HEK293T (cell line): ENCODE measurements at regions not wholly inside any gene's neighbourhood (a gene's known extent, or its start where the extent isn't known, plus 50 kb on each side); places are given as distances from the start of the nearest gene placed in this dataset.

ENCODE experiments used
- CTCF ChIA-PET: fragments of 350-600 bp; formaldehyde crosslinking; extraction: SDS; loops from one replicate; lab custom pipeline; 2021; ENCODE audit warnings: antibody characterized with exemption, inconsistent platforms; lab: Yijun Ruan, JAX
- POLR2A ChIA-PET: fragments of 350-600 bp; formaldehyde crosslinking; extraction: SDS; loops from one replicate; lab custom pipeline; 2020; ENCODE audit warnings: antibody characterized with exemption, inconsistent platforms; lab: Yijun Ruan, JAX
- DNase-seq: peaks from one replicate; pipeline ENCODE4 v3.0.0; 2012; ENCODE audit warnings: mixed read lengths; ENCODE audit errors: extremely low spot score
- ARNT ChIP-seq: fragments of 450-650 bp; IDR thresholded peaks from 2 replicates; pipeline ENCODE4 v1.6.1; 2017; ENCODE audit warnings: mild to moderate bottlenecking
- BHLHE40 ChIP-seq: fragments of 450-650 bp; IDR thresholded peaks from 2 replicates; pipeline ENCODE4 v1.6.1; 2016; ENCODE audit warnings: mild to moderate bottlenecking, moderate library complexity, borderline replicate concordance
- CTBP1 ChIP-seq: fragments of 450-650 bp; IDR thresholded peaks from 2 replicates; pipeline ENCODE4 v1.6.1; 2016; ENCODE audit warnings: borderline replicate concordance
- ELF4 ChIP-seq: fragments of 450-650 bp; IDR thresholded peaks from 2 replicates; pipeline ENCODE4 v1.6.1; 2017; ENCODE audit warnings: antibody characterized with exemption
- FOXA1 ChIP-seq: fragments of 450-650 bp; IDR thresholded peaks from 2 replicates; pipeline ENCODE4 v1.6.1; 2016; ENCODE audit warnings: mild to moderate bottlenecking
- FOXK2 ChIP-seq: fragments of 450-650 bp; IDR thresholded peaks from 2 replicates; pipeline ENCODE4 v1.6.1; 2016; ENCODE audit warnings: mild to moderate bottlenecking
- FOXM1 ChIP-seq: fragments of 450-650 bp; IDR thresholded peaks from 2 replicates; pipeline ENCODE4 v1.6.1; 2017; ENCODE audit warnings: mild to moderate bottlenecking, borderline replicate concordance
- HDGF ChIP-seq: fragments of 450-650 bp; IDR thresholded peaks from 2 replicates; pipeline ENCODE4 v1.6.1; 2017; ENCODE audit warnings: antibody characterized with exemption, borderline replicate concordance
- L3MBTL2 ChIP-seq: fragments of 450-650 bp; conservative IDR thresholded peaks from 2 replicates; pipeline ENCODE4 v1.6.1; 2016; ENCODE audit warnings: mild to moderate bottlenecking
- LEF1 ChIP-seq: fragments of 450-650 bp; IDR thresholded peaks from 2 replicates; pipeline ENCODE4 v1.6.1; 2017; ENCODE audit warnings: mild to moderate bottlenecking, borderline replicate concordance
- NFRKB ChIP-seq: fragments of 450-650 bp; IDR thresholded peaks from 2 replicates; pipeline ENCODE4 v1.6.1; 2016; ENCODE audit warnings: mild to moderate bottlenecking, moderate library complexity
- SP1 ChIP-seq: fragments of 450-650 bp; IDR thresholded peaks from 2 replicates; pipeline ENCODE4 v1.6.1; 2017
- SUZ12 ChIP-seq: fragments of 450-650 bp; IDR thresholded peaks from 2 replicates; pipeline ENCODE4 v1.6.1; 2016; ENCODE audit warnings: mild to moderate bottlenecking
- TARDBP ChIP-seq: fragments of 450-650 bp; IDR thresholded peaks from 2 replicates; pipeline ENCODE4 v1.6.1; 2016
- ZNF384 ChIP-seq: fragments of 450-650 bp; IDR thresholded peaks from 2 replicates; pipeline ENCODE4 v1.6.1; 2016
- TF ChIP-seq, protein P1 (sequence below): fragments of 450-650 bp; IDR thresholded peaks from 2 replicates; pipeline ENCODE4 v1.6.1; 2016

DNA sequence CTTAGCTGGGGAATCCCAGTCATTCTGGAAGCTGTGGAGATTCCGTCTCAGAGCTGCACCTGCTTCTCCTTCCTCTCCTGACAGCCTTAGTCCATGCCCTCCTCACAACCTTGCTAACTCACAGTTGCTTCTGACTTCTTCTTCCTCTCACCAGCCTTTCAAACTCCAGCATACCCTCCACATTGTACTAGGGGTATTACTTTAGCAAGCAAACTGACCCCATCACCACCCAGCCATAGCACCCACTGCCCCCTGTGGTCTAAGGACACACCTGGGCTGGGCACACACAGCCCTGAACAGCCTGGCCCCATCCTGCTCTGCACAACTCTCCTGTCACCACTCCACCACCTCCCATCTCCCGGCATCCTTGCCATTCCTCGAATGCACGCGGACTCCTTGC lies 208.2 kb downstream of the FBXO15 start:
- ChIA-PET POLR2A (no interaction called here), CTCF (no interaction called here)
- TF ChIP-seq, protein P1, sequence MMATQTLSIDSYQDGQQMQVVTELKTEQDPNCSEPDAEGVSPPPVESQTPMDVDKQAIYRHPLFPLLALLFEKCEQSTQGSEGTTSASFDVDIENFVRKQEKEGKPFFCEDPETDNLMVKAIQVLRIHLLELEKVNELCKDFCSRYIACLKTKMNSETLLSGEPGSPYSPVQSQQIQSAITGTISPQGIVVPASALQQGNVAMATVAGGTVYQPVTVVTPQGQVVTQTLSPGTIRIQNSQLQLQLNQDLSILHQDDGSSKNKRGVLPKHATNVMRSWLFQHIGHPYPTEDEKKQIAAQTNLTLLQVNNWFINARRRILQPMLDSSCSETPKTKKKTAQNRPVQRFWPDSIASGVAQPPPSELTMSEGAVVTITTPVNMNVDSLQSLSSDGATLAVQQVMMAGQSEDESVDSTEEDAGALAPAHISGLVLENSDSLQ = no peak
- TF ChIP-seq ZNF384 = no peak
- no peak for TF ChIP-seq SP1
- no peak for TF ChIP-seq BHLHE40
- no peak for TF ChIP-seq NFRKB
- no peak for TF ChIP-seq FOXM1
- TF ChIP-seq ELF4 = no peak
- no peak for TF ChIP-seq SUZ12
- TF ChIP-seq L3MBTL2 = no peak
- DNase-seq = no peak

- DNase-seq = no peak
- POLR2A ChIA-PET = no interaction called here
- CTCF ChIA-PET = no interaction called here
- TF ChIP-seq FOXM1 = no peak
- TF ChIP-seq BHLHE40 = no peak
- TF ChIP-seq, protein P1 = no peak
- TF ChIP-seq NFRKB = no peak
- TF ChIP-seq ARNT = no peak
- no peak for TF ChIP-seq ZNF384
- no peak for TF ChIP-seq SUZ12
- no peak for TF ChIP-seq FOXK2
These were observed 213.9 kb downstream of the FBXO15 start for GRCh38 chr18:73933685-73934084.

DNA sequence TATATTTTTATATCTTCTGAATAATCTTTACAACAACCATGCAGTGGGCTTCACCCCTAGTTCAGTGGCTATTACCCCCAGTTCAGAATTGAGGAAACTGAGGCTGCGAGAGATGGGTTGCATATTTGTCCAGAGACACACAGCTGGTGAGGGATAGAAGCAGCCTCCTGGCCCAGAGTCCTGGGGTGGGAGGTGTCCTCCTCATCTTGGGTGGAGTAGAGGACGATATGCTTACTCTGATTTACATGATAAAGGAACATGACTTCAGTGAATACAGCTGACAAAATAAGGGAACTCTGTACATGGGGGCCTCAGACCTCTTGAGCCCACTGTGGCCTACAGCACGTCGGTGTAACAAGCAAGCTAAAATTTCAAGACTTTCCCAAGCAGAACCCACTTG lies 214.7 kb downstream of the FBXO15 start:
- CTCF ChIA-PET = no interaction called here
- no peak for DNase-seq
- POLR2A ChIA-PET = no interaction called here
- TF ChIP-seq TARDBP = no peak
- no peak for TF ChIP-seq CTBP1
- TF ChIP-seq SUZ12 = no peak
- no peak for TF ChIP-seq NFRKB
- TF ChIP-seq, protein P1 = no peak
- TF ChIP-seq L3MBTL2 = no peak
- TF ChIP-seq SP1 = no peak
- no peak for TF ChIP-seq FOXA1
- no peak for TF ChIP-seq FOXK2
- TF ChIP-seq BHLHE40 = no peak
- TF ChIP-seq LEF1 = no peak
- no peak for TF ChIP-seq ARNT
- TF ChIP-seq ZNF384 = no peak
- TF ChIP-seq ELF4 = no peak
- no peak for TF ChIP-seq HDGF
- no peak for TF ChIP-seq FOXM1

GRCh38 chr18:73927496-73927895 lies 220.1 kb downstream of the FBXO15 start:
- POLR2A ChIA-PET = no interaction called here
- TF ChIP-seq FOXA1 (no peak), SUZ12 (no peak), ARNT (no peak), L3MBTL2 (no peak), ELF4 (no peak), FOXK2 (no peak), HDGF (no peak), LEF1 (no peak), BHLHE40 (no peak), CTBP1 (no peak), NFRKB (no peak), ZNF384 (no peak), TARDBP (no peak)
- TF ChIP-seq, protein P1 = no peak
- DNase-seq = no peak
- CTCF ChIA-PET = interaction anchor here (0.6 kb wide), 1 partner anchor 12 kb away, joined by 4 read pairs; no protein-coding TSS in a partner anchor

- TF ChIP-seq ZNF384 (no peak), FOXA1 (no peak), LEF1 (no peak), TARDBP (no peak), SUZ12 (no peak), FOXM1 (no peak), CTBP1 (no peak), FOXK2 (no peak), ELF4 (no peak), NFRKB (no peak), L3MBTL2 (no peak), BHLHE40 (no peak), ARNT (no peak), HDGF (no peak), SP1 (no peak)
- TF ChIP-seq, protein P1 = no peak
- CTCF ChIA-PET = no interaction called here
- POLR2A ChIA-PET = no interaction called here
- DNase-seq = no peak
These were observed 222.8 kb downstream of the FBXO15 start for GRCh38 chr18:73924836-73925235.
